ENCODE measurements at regions not wholly inside any gene's neighbourhood (a gene's known extent, or its start where the extent isn't known, plus 50 kb on each side); places are given as distances from the start of the nearest gene placed in this dataset.
A peak's percentile ranks its signal among the peaks of the same experiment; 100 is the strongest.

- H3K4me3 ChIP-seq (ENCODE audit: low read depth, low read length): no peak overlapping the region
- DNase-seq (ENCODE audit: low read depth, low spot score): no peak
- TF ChIP-seq, protein P1, sequence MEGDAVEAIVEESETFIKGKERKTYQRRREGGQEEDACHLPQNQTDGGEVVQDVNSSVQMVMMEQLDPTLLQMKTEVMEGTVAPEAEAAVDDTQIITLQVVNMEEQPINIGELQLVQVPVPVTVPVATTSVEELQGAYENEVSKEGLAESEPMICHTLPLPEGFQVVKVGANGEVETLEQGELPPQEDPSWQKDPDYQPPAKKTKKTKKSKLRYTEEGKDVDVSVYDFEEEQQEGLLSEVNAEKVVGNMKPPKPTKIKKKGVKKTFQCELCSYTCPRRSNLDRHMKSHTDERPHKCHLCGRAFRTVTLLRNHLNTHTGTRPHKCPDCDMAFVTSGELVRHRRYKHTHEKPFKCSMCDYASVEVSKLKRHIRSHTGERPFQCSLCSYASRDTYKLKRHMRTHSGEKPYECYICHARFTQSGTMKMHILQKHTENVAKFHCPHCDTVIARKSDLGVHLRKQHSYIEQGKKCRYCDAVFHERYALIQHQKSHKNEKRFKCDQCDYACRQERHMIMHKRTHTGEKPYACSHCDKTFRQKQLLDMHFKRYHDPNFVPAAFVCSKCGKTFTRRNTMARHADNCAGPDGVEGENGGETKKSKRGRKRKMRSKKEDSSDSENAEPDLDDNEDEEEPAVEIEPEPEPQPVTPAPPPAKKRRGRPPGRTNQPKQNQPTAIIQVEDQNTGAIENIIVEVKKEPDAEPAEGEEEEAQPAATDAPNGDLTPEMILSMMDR (IDR thresholded peaks at IDR 0.05; ENCODE audit: low read depth, low read length): no peak
- in situ Hi-C loops (cut with HindIII; ENCODE audit: low sequenced_read_pairs): no loop called here
Measured at GRCh38 chr20:60431349-60431748, 473.1 kb downstream of the CDH26 start.

GRCh38 chr20:60437418-60437817, 479.2 kb downstream of the CDH26 start:
- TF ChIP-seq, protein P1 (IDR thresholded peaks at IDR 0.05; ENCODE audit: low read depth, low read length): no peak
- no peak for DNase-seq (ENCODE audit: low read depth, low spot score)
- no peak overlapping the region for H3K4me3 ChIP-seq (ENCODE audit: low read depth, low read length)
- in situ Hi-C loops (cut with HindIII; ENCODE audit: low sequenced_read_pairs): no loop called here

GRCh38 chr20:60446267-60447111, 488.3 kb downstream of the CDH26 start:
- in situ Hi-C loops (cut with HindIII; ENCODE audit: low sequenced_read_pairs): no loop called here
- no peak for DNase-seq (ENCODE audit: low read depth, low spot score)
- no peak overlapping the region for H3K4me3 ChIP-seq (ENCODE audit: low read depth, low read length)
- TF ChIP-seq, protein P1 (IDR thresholded peaks at IDR 0.05; ENCODE audit: low read depth, low read length): no peak

DNA sequence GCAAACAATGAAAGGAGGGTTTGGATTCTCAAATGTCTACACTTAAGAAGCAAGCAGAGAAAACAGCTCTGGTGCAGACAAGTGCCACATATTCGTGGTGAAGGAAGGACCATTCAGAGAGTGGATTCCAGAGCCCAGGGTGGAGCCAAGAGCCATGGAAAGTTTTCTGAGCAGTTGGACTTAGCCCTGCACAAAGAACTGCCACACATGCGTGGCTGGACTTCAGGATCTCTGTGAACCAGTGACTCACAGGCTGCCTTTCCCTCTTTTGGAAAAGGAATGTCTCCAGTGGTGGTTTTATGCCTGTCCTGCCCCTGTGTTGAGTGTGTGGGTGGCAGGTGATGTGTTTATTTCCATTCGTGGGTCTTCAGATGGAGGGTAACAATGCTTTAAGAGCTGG, 489.5 kb downstream of the CDH26 start:
- no peak overlapping the region for H3K4me3 ChIP-seq (ENCODE audit: low read depth, low read length)
- in situ Hi-C loops (cut with HindIII; ENCODE audit: low sequenced_read_pairs): no loop called here
- TF ChIP-seq, protein P1 (IDR thresholded peaks at IDR 0.05; ENCODE audit: low read depth, low read length): no peak

DNA sequence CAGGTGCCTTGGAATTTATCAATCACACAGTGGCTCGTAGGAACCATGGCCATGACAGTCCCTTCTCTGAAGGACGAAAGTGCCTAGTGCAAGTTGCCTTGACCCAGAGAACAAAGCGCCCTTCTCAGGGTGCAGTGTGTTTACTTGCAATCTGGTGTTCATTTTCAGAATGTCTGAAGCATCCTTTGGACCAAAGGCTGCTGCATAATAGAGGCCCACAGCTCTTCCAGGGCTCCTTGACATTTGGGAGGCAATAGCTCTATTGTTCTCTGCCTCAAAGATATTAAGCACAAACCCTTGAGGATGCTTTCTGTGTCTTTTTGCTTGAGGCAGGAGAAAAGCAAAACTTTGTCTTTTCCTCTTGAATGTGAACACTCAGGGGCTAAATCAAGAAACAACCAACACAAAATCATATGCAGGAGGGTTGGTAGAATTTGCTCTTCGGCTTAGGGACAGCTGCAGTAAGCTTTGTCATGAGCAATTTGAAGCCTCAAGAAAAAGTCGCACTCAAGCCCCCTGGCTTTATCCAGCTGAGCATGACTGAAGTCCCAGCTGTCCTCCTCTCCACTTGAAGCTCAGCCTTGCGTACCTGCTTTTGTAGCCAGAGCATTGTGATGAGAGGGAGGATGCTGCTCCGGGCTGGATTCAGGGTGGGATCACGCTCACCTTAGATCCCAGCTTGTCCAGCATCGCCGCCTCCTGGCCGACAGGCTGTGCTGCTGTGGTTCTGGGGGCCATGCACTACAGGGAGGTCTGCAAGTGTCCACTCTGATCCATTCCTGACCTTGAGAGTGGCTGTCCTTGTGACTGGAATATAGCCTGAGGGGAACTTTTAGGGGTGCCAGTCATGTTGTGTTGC, 495.4 kb downstream of the CDH26 start:
- no peak for DNase-seq (ENCODE audit: low read depth, low spot score)
- in situ Hi-C loops (cut with HindIII; ENCODE audit: low sequenced_read_pairs): no loop called here
- TF ChIP-seq, protein P1 (IDR thresholded peaks at IDR 0.05; ENCODE audit: low read depth, low read length): peak; percentile 5
- H3K4me3 ChIP-seq (ENCODE audit: low read depth, low read length): no peak overlapping the region

More for the DNA sequence above, 489.5 kb downstream of the CDH26 start:
- no peak for DNase-seq (ENCODE audit: low read depth, low spot score)

DNA sequence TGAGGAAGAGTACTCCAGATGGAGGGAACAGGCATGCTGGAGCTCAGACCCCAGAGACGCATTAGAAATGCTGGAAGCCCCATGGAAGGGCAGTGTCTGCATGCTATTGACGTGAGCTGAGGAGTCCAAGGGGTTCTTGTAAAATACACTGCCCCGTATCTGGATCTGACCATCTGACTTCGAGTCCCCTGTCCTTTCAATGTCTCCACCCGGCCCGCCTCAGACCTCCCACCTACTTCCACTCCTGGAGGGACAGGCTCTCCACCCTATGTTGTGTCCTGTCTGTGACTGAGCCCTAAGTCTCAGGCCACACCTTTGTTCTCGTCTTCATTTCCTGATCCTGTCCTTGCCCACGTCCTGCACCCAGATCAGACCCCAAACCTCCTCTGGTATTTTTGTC, 496.3 kb downstream of the CDH26 start:
- in situ Hi-C loops (cut with HindIII; ENCODE audit: low sequenced_read_pairs): no loop called here
- no peak for DNase-seq (ENCODE audit: low read depth, low spot score)
- TF ChIP-seq, protein P1 (IDR thresholded peaks at IDR 0.05; ENCODE audit: low read depth, low read length): no peak
- H3K4me3 ChIP-seq (ENCODE audit: low read depth, low read length): no peak overlapping the region
